Stimulated activated CD4-positive, alpha-beta T cell treated with anti-CD3 and anti-CD28 coated beads, Interleukin-1b, Interleukin-23, amount 100 ng/mL, for 24 hours (primary cell): ENCODE measurements at regions not wholly inside any gene's neighbourhood (a gene's known extent, or its start where the extent isn't known, plus 50 kb on each side); places are given as distances from the start of the nearest gene placed in this dataset.
"Not testable (repeated sequence)": the region's sequence is repeated elsewhere in the genome, so short reads cannot be mapped to it uniquely, and the experiment has no call there.

Experiments used
- DNase-seq, 4 experiments: peaks; one replicate each; pipeline ENCODE4 v3.0.0-alpha.2; 2020; ENCODE audit warnings: low read depth in 4 of 4, low spot score in 1 of 4

DNA sequence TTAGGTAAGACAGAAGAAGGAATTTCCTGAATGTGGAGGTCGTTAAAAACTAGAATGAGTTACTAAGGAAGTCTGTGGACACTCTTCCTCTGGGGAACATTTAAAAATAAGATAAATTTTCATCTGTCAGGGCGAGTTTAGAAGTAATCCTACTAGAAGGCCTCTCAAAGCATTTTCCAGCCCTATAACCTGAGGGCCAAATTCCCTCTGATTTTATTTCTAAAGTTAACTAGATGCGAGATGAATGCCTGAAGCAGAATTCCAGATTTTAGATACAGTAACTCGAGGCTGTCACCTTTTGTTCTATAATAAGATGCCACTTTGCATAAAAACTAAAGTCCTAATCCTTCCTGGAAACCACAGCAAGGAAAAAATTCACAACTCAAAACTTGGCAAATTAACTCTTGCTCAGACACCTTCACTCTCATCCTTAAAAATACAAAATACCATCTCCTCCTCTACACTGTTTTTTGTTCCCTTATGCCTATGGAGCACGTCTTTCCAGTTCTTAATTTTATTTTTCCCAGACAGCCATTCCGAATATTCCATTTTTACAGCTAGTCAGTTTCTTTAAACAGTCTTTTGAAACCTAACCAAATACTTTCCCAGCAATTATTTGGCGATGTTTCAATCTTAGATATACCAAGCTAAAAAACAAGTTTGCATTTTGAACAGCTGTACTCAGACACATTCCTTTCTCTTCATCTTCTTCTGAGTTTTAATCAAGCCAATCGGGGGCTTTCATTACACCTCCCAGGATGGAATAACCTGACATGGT is 420.7 kb upstream of the NFE2L3 start:
- no peak for DNase-seq

- no peak for DNase-seq
Observed at GRCh38 chr7:25731846-25732245, 420.2 kb upstream of the NFE2L3 start.

DNA sequence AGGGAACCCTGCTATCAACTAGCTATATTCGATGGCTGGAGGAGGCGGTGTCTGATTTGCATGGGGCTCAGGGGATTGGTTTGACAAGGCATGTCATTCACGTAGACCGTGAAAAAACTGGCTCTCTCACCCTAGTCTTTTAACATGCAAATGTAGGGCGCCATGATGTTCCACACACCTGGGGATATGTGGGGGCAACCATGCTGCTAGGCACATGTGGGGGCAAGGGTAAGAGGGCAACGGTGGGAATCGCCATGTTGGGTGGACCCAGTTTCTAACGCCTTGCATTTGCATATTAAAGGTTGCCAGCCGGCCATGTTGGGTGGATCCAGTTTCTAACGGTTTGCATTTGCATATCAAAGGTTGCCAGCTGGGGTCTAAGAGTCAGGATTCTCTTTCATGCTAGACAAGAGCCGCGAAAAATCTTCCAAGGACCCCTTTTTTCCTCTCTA is 419.2 kb upstream of the NFE2L3 start:
- no peak for DNase-seq

DNA sequence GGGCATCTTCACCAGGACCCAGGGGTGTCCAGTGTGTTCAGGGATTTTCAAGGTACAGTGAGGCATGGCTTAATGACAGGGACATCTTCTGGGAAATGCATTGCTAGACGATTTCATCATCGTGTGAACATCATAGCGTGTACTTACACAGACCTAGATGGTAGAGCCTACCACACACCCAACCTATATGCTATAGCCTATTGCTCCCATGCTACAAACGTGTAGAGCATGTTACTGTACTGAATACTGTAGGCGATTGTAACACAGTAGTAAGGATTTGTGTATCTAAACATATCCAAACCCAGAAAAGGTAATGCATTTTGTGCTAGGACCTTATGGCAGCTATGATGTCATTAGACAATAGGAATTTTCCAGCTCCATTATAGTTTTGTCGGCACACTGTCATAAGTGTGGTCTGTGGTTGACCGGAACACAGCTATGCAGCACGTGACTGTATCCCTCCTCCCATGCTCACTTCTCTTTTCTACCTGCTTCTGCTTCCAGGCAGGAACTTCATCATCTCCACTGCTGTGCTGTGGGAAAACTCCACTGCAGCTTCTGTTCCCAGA is 416.2 kb upstream of the NFE2L3 start:
- no peak for DNase-seq

DNA sequence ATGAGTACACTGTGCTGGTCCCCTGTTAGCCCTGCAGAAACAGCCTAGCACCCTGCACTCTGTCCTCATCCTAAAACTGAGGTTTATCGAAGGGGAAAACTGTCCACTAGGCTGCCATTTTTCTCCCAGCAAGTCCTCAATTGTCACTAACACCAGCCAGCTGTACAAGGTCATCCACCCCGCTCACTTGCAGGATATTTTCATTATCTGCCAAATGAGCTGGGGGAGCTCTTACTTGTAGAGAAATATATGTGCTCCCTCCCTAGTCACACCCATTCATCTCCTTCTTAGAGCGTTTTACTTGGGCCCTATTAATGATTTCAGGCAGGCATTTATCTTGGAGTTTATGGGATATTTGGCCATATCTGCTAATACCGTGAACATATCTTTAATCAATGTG is 413.5 kb upstream of the NFE2L3 start:
- DNase-seq = no peak

DNA sequence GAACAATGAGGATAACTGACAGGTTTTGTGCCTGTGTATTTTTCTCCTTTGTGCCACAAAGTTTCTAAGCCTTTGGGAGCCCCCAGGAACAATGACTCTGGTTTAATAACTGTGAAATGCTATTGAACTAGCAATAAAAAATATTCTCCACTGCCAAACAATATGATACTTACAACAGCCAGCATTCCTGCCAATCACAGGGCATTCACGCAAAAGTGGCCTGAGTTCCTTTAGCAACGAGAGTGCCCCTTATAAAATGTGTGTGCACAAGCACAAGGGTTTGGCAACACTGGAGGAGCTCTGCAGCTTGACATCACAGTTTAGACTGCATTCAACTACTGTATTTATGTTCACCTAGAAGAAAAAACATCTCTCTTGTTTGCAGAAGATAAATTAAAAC is 412.9 kb upstream of the NFE2L3 start:
- no peak for DNase-seq

- no peak for DNase-seq
Observed at GRCh38 chr7:25742316-25742715, 409.7 kb upstream of the NFE2L3 start.

- not testable (repeated sequence) for DNase-seq
Observed at GRCh38 chr7:25743670-25744451, 408.1 kb upstream of the NFE2L3 start.

DNA sequence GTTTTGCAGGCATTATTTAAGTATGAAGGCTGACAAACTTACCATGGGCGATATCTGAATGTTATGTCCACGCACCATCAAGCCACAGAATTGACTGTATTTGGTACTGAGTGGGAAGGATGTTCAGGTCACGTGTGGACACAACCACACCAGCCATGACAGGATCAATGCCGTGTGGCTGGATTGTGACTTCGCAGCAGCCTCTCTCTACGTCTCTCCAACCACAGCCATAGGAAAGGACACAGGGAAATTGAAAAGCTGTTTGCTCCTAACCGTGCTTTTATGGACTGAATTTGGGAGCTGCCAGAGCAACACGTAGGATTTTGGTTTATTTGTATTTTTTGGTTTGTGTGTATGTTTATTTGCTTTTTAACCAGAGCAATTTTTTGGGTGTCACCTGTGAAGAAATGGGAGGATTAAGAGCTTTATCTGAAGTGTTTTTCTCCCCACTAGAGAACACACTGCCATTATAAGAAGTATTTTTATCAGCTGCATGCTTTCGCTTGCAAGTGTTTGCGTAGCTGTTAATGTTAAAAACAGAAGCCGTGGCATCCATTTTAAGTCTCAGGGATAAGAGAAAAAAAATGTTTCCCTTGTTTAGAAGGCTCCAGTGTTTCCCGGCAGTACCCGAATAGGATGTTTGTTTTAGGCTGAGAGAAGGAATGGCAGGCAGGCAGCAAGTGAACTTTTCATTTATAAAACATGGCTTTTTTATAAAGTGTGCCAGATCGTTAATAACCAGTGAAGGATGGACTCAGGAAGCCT is 401.1 kb upstream of the NFE2L3 start:
- no peak for DNase-seq

DNA sequence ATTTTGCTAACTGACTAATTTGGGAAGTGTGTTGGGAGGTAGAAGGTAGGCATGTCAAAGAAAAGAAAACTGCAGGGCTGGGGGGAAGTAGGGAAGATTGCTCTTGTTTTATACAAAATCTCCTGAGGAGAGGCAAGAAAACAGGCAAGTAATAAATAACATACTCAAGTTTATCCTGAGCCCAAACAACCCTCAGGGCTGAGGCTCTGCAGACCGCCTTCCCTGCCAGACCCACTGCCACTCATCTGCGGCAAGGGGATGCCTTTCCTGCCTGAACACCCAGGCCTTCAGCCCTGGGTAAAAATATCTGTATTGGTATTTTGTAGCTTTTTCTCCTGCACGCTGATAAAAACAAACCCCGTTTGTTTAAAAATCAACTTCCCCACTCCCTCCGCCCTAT is 399.8 kb upstream of the NFE2L3 start:
- no peak for DNase-seq

DNA sequence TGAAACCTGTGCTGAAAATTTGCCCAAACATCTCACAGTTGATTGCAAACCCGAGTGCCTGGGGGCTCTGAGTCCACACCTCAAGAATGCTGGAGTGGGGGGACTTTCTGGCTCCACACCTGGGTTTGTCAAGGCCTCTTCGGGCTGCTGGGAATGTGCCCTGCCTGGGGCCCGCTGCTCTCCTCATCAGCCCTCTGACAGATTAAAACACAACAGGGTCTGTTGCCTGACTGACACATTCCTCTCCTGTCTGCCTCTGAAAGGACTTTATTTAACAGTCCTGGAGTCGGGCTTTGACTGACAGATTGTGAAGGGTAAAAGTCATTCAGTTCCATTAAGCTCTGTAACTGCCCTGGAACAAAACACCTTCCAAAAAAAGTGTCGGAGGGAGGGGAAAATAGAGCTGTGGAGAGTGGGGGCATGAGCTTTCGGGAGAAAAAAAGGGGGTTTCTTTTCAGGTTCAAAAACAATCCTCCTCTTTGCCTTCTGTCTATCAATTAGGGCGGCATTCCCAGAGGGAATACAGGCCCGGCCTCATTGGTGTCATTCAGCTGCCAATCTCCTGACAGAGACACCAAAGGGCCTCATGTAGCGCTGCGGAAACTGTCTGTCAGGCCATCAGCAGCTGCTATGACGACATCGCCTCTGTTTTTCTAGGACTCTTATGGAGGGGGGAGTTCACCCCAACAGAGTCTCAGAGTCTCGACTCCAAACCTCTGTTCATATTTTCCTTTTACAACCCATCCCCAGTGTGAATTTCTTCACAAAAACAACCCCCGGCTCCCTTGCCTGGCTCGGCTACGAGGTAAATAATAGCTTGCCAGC is 398.8 kb upstream of the NFE2L3 start:
- no peak for DNase-seq

GRCh38 chr7:25753837-25754236 is 398.2 kb upstream of the NFE2L3 start:
- DNase-seq = no peak

DNA sequence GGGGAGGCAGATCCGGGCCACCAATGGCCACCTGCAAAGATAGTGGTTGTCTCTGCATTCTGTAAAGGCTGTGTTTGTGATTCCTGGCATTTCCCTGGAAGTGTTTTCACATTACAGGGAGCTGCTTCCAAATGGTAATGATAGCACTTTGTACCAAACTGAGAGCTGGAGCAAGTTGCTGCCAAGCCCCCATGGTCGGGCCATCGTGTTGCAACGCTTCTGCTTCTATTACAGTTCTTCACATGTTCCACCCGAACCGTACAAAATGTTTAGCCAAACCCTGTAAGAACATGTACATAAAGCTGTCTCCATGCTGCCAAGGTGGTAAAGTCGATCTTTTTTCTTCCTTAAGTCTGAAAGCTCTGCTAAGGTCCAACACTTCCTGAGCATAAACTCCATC is 397.7 kb upstream of the NFE2L3 start:
- DNase-seq = no peak

GRCh38 chr7:25754751-25755150 is 397.2 kb upstream of the NFE2L3 start:
- DNase-seq = no peak

DNA sequence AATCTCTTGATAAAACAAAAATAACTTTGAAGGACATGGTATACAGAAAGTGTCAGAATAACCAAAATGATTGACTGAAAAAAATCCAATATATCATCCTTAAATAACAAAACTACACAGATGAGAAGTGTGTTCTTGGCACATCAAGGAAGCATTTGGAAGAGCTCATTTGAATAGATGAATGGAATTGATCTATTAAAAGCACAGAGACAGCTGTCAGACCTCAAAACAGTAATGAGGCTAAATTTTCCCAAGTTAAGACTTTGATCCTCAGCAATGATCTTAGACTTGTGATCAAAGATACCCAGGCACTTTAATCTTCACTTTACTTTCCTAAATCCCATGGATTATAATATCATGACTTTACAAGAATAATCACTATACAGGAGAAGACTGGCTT is 395.4 kb upstream of the NFE2L3 start:
- DNase-seq = no peak

GRCh38 chr7:25758559-25758958 is 393.4 kb upstream of the NFE2L3 start:
- no peak for DNase-seq

DNA sequence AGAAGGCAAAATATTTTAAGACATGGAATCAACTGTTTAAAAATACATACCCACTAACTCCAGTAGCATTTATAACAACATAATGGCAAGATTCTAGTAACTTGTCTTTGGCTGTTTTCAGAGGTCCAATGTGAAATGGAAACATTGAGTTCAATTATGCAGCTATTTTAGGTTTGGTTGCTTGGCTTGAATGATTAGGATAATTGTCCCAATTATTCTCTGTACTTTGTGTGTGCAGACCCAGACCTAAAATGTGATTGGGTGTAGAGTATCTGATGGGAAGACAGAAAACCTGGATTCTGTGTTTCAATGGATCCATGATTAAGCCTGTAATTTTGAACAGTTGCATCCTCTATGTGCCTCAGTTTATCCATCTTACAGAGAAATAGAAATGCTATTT is 392.7 kb upstream of the NFE2L3 start:
- no peak for DNase-seq

DNA sequence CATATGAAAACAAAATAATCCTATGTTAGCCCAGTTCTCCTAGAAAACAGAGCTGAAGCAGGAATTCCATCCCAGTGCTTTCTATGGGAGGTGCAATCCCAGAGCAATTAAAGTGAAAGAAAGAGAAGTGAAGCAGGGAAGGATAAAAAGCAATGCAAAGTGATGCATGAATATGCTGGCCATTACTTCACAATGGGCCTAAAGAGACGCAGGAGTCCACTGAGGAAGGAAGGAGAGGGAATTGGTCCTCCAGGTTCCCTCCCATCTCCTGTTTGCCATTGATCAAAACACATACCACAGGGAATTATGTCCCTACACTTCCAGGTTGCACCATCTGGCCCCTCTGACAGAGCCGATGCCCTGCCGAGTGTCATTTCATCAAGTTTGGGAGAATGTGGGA is 392.2 kb upstream of the NFE2L3 start:
- no peak for DNase-seq

- DNase-seq = no peak
Observed at GRCh38 chr7:25762511-25763462, 389.2 kb upstream of the NFE2L3 start.
